LNCaP clone FGC (cell line): ENCODE measurements at regions not wholly inside any gene's neighbourhood (a gene's known extent, or its start where the extent isn't known, plus 50 kb on each side); places are given as distances from the start of the nearest gene placed in this dataset.

Experiments
- DNase-seq: peaks from one replicate; pipeline ENCODE4 v3.0.0-alpha.2; 2011; ENCODE audit warnings: low read depth
- H3K4me3 ChIP-seq: 2 replicates; pipeline ENCODE4 v1.5.1; 2011; ENCODE audit warnings: mild to moderate bottlenecking, low read depth, low read length, control low read depth
- TF ChIP-seq, protein P1 (sequence below): IDR thresholded peaks from 2 replicates; pipeline ENCODE4 v1.5.1; 2012; ENCODE audit warnings: mild to moderate bottlenecking; ENCODE audit not compliant: control insufficient read depth, insufficient read depth; ENCODE audit errors: extremely low read depth

DNA sequence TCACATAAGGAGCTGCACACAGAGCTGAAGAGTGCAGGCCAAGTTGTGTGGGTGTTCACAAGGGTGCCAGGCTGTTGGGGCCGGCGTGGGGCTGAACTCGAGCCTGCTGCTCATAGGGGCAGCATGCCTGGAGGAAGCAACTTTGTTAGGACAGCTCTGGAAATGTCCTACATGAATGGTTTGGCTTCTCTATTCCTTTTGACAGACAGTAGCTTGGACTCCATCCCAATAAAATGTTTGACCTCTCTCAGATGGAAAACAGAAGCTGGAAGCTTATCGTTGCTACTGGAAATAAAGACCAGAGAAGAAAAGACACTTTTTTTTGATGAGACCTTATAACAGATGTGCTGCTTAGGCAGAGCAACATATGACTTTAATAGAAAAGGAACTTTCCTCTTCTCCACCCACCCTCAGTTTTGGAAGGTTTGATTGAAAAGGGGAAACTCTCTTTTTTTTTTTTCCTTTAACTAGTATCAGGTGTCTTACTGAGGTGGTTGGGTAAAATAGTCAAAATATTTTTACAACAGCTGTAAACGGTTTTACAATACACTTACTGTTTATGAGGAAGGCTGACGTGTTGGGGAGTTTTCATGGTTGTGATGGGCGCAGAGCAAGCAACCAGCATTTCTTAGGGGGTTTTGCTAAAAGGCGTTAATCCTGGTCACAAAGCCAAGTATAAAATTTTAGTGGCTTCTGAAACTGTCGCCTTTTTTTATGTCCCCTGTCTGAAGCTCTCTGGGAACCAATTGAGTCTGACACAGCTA is 80.7 kb upstream of the EEF1E1 start:
- TF ChIP-seq, protein P1, sequence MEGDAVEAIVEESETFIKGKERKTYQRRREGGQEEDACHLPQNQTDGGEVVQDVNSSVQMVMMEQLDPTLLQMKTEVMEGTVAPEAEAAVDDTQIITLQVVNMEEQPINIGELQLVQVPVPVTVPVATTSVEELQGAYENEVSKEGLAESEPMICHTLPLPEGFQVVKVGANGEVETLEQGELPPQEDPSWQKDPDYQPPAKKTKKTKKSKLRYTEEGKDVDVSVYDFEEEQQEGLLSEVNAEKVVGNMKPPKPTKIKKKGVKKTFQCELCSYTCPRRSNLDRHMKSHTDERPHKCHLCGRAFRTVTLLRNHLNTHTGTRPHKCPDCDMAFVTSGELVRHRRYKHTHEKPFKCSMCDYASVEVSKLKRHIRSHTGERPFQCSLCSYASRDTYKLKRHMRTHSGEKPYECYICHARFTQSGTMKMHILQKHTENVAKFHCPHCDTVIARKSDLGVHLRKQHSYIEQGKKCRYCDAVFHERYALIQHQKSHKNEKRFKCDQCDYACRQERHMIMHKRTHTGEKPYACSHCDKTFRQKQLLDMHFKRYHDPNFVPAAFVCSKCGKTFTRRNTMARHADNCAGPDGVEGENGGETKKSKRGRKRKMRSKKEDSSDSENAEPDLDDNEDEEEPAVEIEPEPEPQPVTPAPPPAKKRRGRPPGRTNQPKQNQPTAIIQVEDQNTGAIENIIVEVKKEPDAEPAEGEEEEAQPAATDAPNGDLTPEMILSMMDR, result no peak
- no peak for DNase-seq
- H3K4me3 ChIP-seq, result no peak overlapping the region

GRCh38 chr6:8181951-8182845 is 79.8 kb upstream of the EEF1E1 start:
- no peak for DNase-seq
- H3K4me3 ChIP-seq, result no peak overlapping the region
- TF ChIP-seq, protein P1, result no peak

GRCh38 chr6:8181160-8181881 is 79.0 kb upstream of the EEF1E1 start:
- no peak overlapping the region for H3K4me3 ChIP-seq
- no peak for DNase-seq
- TF ChIP-seq, protein P1, result no peak

GRCh38 chr6:8180327-8181159 is 78.2 kb upstream of the EEF1E1 start:
- no peak overlapping the region for H3K4me3 ChIP-seq

GRCh38 chr6:8177721-8178120 is 75.4 kb upstream of the EEF1E1 start:
- TF ChIP-seq, protein P1, result no peak
- DNase-seq, result no peak
- H3K4me3 ChIP-seq, result no peak overlapping the region

More at GRCh38 chr6:8180327-8181159, 78.2 kb upstream of the EEF1E1 start:
- DNase-seq, result no peak
- TF ChIP-seq, protein P1, result no peak
